K562 (cell line): ENCODE measurements at regions not wholly inside any gene's neighbourhood (a gene's known extent, or its start where the extent isn't known, plus 50 kb on each side); places are given as distances from the start of the nearest gene placed in this dataset.

Experiments used
- CBFA2T2 ChIP-seq: fragments of 450-650 bp; conservative IDR thresholded peaks from 2 replicates; pipeline ENCODE4 v1.6.1; 2017; ENCODE audit warnings: mild to moderate bottlenecking
- CREBBP ChIP-seq: IDR thresholded peaks from one replicate; pipeline ENCODE4 v1.6.1; 2012; ENCODE audit warnings: low read depth, mild to moderate bottlenecking, control low read depth, inconsistent platforms, low read length
- DIDO1 ChIP-seq: fragments of 450-650 bp; IDR thresholded peaks from 2 replicates; pipeline ENCODE4 v1.6.1; 2016; ENCODE audit warnings: low read depth, missing biosample characterization, missing genetic modification characterization
- MEIS2 ChIP-seq: fragments of 450-650 bp; IDR thresholded peaks from 2 replicates; pipeline ENCODE4 v1.6.1; 2014; ENCODE audit warnings: mild to moderate bottlenecking; ENCODE audit not compliant: partially characterized antibody
- MTA2 ChIP-seq: fragments of 450-650 bp; IDR thresholded peaks from 2 replicates; pipeline ENCODE4 v1.6.1; 2016; ENCODE audit warnings: low read depth
- NELFE ChIP-seq: IDR thresholded peaks from 2 replicates; pipeline ENCODE4 v1.6.1; 2011; ENCODE audit warnings: mild to moderate bottlenecking; ENCODE audit not compliant: insufficient read depth, insufficient read length
- SETDB1 ChIP-seq: IDR thresholded peaks from one replicate; pipeline ENCODE4 v1.6.1; 2012; ENCODE audit warnings: low read length, control low read depth, inconsistent platforms
- TBP ChIP-seq: optimal IDR thresholded peaks from 2 replicates; pipeline ENCODE3; 2011; ENCODE audit warnings: low read depth, low read length, improper control_type of control experiment
- TRIM24 ChIP-seq, 2 experiments: fragments of 450-650 bp; IDR thresholded peaks; 2 replicates each; pipeline ENCODE4 v1.6.1; 2016
- ZNF184 ChIP-seq: sonication (generic); formaldehyde crosslinking; IDR thresholded peaks from 2 replicates; pipeline ENCODE4 v1.5.0; 2020; ENCODE audit warnings: missing genetic modification reagents
- ZNF217 ChIP-seq: sonication (generic); formaldehyde crosslinking; IDR thresholded peaks from 2 replicates; pipeline ENCODE4 v1.8.0; 2022; ENCODE audit warnings: mild to moderate bottlenecking, missing genetic modification reagents
- ZNF263 ChIP-seq: sonication (generic); formaldehyde crosslinking; IDR thresholded peaks from 2 replicates; pipeline ENCODE4 v1.8.0; 2022; ENCODE audit warnings: mild to moderate bottlenecking, missing genetic modification reagents, borderline replicate concordance
- ZNF41 ChIP-seq: fragments of 250-450 bp; sonication (Bioruptor Pico); conservative IDR thresholded peaks from 2 replicates; pipeline ENCODE4 v1.4.0; 2020; ENCODE audit warnings: mild to moderate bottlenecking
- ZNF707 ChIP-seq: fragments of 250-450 bp; sonication (Bioruptor Pico); conservative IDR thresholded peaks from 2 replicates; pipeline ENCODE4 v1.8.0; 2022; ENCODE audit warnings: inconsistent platforms, mild to moderate bottlenecking, moderate library complexity
- ZNF77 ChIP-seq: fragments of 250-450 bp; sonication (Bioruptor Pico); IDR thresholded peaks from 2 replicates; pipeline ENCODE4 v1.5.0; 2020
- TF ChIP-seq, protein P1 (sequence below): fragments of 250-450 bp; sonication (Bioruptor Pico); IDR thresholded peaks from 2 replicates; pipeline ENCODE4 v1.8.0; 2021; ENCODE audit warnings: moderate library complexity, mild to moderate bottlenecking, inconsistent platforms
- TF ChIP-seq, protein P2 (sequence below): fragments of 150-350 bp; IDR thresholded peaks from 2 replicates; pipeline ENCODE4 v1.6.1; 2014; ENCODE audit warnings: low read depth, mild to moderate bottlenecking, low read length, borderline replicate concordance
- TF ChIP-seq, protein P3 (sequence below): fragments of 250-450 bp; sonication (Bioruptor Pico); IDR thresholded peaks from 2 replicates; pipeline ENCODE4 v1.5.1; 2021; ENCODE audit warnings: mild to moderate bottlenecking
- TF ChIP-seq, protein P4 (sequence below): fragments of 450-650 bp; formaldehyde crosslinking; IDR thresholded peaks from 2 replicates; pipeline ENCODE4 v1.4.0; 2020; ENCODE audit warnings: mild to moderate bottlenecking, moderate library complexity
- TF ChIP-seq, protein P5 (sequence below): fragments of 450-650 bp; IDR thresholded peaks from 2 replicates; pipeline ENCODE4 v1.6.1; 2016; ENCODE audit warnings: mild to moderate bottlenecking

DNA sequence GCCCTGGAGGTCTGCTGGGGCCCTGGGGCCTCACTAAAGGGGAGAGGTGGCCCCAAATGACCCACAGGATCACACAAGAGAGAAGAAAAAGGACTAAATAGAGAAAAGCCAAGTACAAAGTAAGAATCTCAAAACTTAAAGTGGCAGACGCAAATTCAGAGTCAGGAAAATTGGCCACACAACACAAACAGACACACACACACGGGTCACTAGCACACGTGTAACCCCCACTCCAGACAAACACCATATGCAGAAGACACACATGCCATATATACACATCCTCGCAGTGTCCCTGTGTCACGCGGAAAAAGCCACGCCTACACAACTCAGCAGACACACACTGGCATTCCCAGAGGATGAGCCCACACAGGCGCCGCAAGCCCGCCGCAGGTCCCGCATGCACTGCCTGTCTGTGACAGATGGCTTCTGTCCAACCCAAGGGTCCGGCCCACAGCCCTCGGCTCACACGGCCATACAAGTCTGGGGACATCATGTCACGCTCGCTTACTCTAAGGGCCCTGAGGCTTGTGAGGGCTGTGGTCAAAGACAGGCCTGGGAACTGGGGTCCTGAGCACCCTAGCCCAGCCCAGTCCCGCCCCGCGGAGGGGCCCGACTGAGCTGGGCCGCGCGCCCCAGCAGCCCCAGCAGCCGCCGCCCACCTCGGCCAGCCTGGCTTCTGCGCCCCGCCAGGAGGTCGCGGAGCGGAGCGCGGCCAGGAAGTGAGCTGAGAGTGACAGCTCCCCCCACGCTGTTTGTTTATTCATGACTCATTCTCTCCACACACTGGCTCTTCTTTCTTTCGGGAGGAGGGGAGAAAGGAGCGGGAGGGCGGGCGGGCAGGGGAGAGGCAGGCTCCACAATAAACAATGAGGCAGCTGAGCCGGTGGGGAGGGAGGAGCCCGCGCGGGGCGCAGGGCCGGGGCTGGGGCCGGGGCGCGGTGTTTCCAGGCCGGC, 95.5 kb upstream of the ZMIZ1 start (continued):
- TF ChIP-seq, protein P1, sequence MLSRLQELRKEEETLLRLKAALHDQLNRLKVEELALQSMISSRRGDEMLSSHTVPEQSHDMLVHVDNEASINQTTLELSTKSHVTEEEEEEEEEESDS (CRISPR knock-in tag): no peak
- TF ChIP-seq, protein P2, sequence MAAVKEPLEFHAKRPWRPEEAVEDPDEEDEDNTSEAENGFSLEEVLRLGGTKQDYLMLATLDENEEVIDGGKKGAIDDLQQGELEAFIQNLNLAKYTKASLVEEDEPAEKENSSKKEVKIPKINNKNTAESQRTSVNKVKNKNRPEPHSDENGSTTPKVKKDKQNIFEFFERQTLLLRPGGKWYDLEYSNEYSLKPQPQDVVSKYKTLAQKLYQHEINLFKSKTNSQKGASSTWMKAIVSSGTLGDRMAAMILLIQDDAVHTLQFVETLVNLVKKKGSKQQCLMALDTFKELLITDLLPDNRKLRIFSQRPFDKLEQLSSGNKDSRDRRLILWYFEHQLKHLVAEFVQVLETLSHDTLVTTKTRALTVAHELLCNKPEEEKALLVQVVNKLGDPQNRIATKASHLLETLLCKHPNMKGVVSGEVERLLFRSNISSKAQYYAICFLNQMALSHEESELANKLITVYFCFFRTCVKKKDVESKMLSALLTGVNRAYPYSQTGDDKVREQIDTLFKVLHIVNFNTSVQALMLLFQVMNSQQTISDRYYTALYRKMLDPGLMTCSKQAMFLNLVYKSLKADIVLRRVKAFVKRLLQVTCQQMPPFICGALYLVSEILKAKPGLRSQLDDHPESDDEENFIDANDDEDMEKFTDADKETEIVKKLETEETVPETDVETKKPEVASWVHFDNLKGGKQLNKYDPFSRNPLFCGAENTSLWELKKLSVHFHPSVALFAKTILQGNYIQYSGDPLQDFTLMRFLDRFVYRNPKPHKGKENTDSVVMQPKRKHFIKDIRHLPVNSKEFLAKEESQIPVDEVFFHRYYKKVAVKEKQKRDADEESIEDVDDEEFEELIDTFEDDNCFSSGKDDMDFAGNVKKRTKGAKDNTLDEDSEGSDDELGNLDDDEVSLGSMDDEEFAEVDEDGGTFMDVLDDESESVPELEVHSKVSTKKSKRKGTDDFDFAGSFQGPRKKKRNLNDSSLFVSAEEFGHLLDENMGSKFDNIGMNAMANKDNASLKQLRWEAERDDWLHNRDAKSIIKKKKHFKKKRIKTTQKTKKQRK: no peak
- TF ChIP-seq ZNF41 (CRISPR knock-in tag) (no peak), SETDB1 (no peak), TBP (no peak), ZNF77 (no peak), ZNF184 (no peak), ZNF217 (CRISPR knock-in tag) (no peak), CREBBP (no peak), CBFA2T2 (no peak; the same call in 1 of the 2 replicates), ZNF263 (CRISPR knock-in tag) (peak; percentile 51; the same call in 1 of the 2 replicates), NELFE (no peak), MEIS2 (peak; percentile 92), DIDO1 (tag) (no peak), ZNF707 (CRISPR knock-in tag) (no peak), TRIM24 (IDR thresholded peaks at IDR 0.05) (peak; percentile 3 to 7; a peak in 1 of 4 replicates), MTA2 (0 out of 2 replicates have a peak, but pooled peaks have one; percentile 33)
- TF ChIP-seq, protein P3, sequence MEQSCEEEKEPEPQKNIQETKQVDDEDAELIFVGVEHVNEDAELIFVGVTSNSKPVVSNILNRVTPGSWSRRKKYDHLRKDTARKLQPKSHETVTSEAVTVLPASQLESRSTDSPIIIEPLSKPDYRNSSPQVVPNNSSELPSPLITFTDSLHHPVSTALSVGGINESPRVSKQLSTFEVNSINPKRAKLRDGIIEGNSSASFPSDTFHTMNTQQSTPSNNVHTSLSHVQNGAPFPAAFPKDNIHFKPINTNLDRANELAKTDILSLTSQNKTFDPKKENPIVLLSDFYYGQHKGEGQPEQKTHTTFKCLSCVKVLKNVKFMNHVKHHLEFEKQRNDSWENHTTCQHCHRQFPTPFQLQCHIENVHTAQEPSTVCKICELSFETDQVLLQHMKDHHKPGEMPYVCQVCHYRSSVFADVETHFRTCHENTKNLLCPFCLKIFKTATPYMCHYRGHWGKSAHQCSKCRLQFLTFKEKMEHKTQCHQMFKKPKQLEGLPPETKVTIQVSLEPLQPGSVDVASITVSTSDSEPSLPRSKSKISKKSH: no peak
- TF ChIP-seq, protein P4, sequence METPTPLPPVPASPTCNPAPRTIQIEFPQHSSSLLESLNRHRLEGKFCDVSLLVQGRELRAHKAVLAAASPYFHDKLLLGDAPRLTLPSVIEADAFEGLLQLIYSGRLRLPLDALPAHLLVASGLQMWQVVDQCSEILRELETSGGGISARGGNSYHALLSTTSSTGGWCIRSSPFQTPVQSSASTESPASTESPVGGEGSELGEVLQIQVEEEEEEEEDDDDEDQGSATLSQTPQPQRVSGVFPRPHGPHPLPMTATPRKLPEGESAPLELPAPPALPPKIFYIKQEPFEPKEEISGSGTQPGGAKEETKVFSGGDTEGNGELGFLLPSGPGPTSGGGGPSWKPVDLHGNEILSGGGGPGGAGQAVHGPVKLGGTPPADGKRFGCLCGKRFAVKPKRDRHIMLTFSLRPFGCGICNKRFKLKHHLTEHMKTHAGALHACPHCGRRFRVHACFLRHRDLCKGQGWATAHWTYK: peak; percentile 77
- TF ChIP-seq, protein P5, sequence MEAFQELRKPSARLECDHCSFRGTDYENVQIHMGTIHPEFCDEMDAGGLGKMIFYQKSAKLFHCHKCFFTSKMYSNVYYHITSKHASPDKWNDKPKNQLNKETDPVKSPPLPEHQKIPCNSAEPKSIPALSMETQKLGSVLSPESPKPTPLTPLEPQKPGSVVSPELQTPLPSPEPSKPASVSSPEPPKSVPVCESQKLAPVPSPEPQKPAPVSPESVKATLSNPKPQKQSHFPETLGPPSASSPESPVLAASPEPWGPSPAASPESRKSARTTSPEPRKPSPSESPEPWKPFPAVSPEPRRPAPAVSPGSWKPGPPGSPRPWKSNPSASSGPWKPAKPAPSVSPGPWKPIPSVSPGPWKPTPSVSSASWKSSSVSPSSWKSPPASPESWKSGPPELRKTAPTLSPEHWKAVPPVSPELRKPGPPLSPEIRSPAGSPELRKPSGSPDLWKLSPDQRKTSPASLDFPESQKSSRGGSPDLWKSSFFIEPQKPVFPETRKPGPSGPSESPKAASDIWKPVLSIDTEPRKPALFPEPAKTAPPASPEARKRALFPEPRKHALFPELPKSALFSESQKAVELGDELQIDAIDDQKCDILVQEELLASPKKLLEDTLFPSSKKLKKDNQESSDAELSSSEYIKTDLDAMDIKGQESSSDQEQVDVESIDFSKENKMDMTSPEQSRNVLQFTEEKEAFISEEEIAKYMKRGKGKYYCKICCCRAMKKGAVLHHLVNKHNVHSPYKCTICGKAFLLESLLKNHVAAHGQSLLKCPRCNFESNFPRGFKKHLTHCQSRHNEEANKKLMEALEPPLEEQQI: no peak
